ENCODE measurements at regions not wholly inside any gene's neighbourhood (a gene's known extent, or its start where the extent isn't known, plus 50 kb on each side); places are given as distances from the start of the nearest gene placed in this dataset.

- no peak for TF ChIP-seq SP1 (IDR thresholded peaks at IDR 0.05; ENCODE audit: low read depth, low read length)
- TF ChIP-seq POLR2AphosphoS5 (IDR thresholded peaks at IDR 0.05; ENCODE audit: low read depth, low read length), result no peak
- TF ChIP-seq EZH2 (IDR thresholded peaks at IDR 0.05; ENCODE audit: low read depth, low read length, severe bottlenecking), result no peak
- TF ChIP-seq CTCF (IDR thresholded peaks at IDR 0.05; ENCODE audit: control extremely low read depth in 1 of 3, insufficient read depth in 1 of 3, low read depth in 1 of 3, low read length in 3 of 3), result no peak
- no peak for TF ChIP-seq RFX5 (IDR thresholded peaks at IDR 0.05; ENCODE audit: borderline replicate concordance, low read depth, low read length)
- no peak for TF ChIP-seq CHD2 (IDR thresholded peaks at IDR 0.05; ENCODE audit: low read length)
- no peak for TF ChIP-seq TAF1 (IDR thresholded peaks at IDR 0.05; ENCODE audit: low read depth, low read length)
- TF ChIP-seq MAFK (IDR thresholded peaks at IDR 0.05; ENCODE audit: low read depth, low read length), result no peak
- TF ChIP-seq YY1 (IDR thresholded peaks at IDR 0.05; ENCODE audit: low read depth, low read length), result no peak
- TF ChIP-seq TBP (IDR thresholded peaks at IDR 0.05; ENCODE audit: low read depth, low read length), result no peak
- no peak for TF ChIP-seq ATF2 (IDR thresholded peaks at IDR 0.05; ENCODE audit: low read length)
- no peak for TF ChIP-seq CEBPB (IDR thresholded peaks at IDR 0.05; ENCODE audit: low read depth, low read length)
- no peak for TF ChIP-seq EP300 (IDR thresholded peaks at IDR 0.05; ENCODE audit: borderline replicate concordance in 1 of 2, low read depth in 2 of 2, low read length in 2 of 2)
- no peak for TF ChIP-seq HDAC6 (IDR thresholded peaks at IDR 0.05; ENCODE audit: low read depth, low read length)
These were observed 345.1 kb upstream of the HS3ST1 start for GRCh38 chr4:11773798-11774197.
